ENCODE measurements at regions not wholly inside any gene's neighbourhood (a gene's known extent, or its start where the extent isn't known, plus 50 kb on each side); places are given as distances from the start of the nearest gene placed in this dataset.

DNA sequence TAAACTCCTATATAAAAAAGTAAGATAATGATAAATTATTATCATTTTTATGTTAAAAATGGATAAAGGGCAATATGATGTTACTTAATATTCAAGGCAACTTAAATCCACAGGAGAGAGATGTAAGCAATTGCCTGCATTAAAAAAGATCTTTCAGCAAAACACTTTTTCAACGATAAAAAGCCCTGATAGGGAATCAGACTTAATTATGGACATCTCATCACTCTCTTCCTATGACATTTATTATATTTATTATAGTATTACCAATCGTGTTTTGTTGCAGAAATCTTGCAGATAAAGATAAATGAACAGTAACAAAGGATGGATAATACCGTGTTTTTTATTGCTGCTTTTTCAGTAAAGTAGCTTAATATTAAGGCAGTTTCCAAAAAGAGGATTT lies 178.5 kb downstream of the SH2D1A start:
- DNase-seq (ENCODE audit: low read depth), result no peak

DNA sequence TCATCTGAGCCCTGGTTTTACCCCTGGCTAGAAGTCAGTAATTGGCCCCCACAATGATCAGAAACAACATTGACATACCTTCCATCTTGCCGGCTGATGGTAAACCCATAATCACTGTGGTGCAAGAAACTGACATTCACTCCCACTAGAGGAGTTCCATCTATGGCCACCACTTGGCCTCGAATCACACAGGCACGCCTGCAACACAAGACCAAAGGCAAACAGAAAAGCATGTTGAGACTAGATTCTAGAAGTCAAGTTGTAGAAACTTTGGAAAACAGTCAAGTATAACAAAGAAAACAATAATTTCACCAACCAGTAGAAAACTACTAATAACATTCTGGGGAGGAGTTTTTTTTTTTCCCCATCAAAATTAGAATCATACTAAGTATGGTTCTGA lies 183.4 kb downstream of the SH2D1A start:
- no peak for DNase-seq (ENCODE audit: low read depth)

DNA sequence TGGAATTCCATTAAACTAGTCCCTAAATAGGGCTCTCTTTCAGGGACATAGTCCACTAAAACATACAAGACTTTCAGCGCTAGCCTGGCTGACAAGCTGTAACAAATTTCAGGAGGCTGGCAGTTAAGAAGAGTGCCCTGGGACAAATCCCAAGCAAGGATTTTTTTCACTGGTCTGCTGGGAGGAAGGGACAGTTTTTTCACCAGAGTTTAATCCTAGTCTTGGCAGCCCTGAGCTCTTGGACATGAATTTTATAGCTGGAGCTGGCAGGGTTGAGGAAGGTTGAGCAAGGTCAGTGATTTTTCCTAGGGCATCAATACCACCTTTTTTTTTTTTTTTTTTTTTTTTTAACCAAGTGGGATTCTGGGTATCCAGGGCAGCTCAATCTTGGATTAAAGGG lies 184.4 kb downstream of the SH2D1A start:
- no peak for DNase-seq (ENCODE audit: low read depth)

DNA sequence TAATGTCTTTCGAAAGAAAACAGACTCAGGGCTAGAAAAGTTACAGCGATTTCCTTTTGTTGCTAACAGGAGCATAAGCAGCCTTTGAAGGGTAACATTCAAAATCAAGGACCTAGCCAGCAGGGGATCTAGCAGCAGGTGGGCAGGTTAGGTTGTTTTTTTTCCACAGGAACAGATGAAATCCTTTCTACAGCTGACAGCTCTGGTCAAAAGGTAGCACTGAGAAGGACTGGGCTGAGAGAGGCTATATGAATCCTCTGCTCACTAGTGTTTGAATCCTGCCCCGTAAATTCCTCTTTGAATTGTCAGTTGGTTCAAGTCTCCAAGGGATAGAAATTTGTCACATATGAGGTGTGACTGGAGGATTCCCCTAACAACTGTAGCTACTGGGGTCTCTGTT lies 188.2 kb downstream of the SH2D1A start:
- DNase-seq (ENCODE audit: low read depth), result no peak

DNA sequence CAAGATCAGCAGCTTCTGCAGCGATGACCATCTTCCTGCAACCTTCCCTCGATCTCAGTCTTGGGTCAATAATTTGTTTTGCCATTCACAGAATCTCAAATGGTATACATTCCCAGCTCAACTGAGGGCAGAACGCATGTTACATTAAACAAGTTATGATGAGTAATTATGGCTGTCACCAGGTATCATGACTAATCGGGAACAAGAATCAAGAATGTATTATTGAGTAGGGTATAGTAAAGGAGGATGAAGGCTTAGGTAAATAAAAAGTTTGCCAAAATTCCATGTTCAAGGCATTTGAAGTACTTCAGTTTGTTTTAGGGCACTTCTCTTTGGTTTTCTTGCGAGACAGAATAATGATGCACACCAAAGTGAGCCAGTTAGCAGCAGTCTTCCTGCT lies 194.1 kb downstream of the SH2D1A start:
- no peak for DNase-seq (ENCODE audit: low read depth)

DNA sequence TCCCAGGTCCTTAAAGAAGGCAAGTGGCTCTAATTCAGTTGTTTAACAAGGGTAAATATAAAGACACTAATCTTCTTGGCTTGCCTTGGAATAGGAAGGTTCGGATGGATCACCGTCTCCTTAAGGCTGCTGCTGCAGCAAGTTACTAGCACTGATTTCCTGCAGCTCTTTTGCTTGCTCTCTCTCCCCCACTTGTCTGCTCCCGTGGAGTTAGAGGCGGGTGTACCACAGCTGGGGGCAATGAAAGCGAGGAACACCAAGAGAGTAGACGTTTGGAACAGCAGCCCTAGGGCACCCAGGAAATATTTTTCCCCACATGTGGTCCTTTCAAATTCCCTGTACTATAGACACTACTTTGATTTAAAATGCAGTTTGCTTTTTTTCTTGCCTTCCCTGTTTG lies 202.2 kb downstream of the SH2D1A start:
- no peak for DNase-seq (ENCODE audit: low read depth)

DNA sequence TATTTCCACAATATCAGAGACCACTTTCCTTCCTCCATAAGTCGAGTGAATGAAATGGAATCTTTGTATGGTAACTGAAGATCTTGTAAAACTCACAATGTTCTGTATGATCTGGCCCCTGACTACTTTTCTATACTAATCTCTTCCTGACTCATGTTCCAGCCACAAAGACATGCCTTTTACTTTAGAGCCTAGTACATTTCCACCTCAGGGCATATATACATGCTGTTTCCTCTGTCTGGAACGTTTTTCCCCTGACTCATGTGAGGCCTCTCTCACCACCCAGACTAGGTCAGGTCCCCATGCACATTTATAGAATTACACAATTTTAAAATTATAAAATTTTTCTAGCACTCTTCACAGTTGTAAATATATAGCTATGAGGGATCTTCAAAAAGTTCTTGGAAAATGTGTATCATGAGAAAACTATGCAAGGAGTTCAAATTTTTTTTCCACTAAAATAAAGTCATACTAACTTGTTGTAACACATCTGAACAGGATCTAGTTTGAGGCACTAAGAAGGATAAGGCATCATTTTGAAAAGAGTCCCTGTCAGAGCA lies 208.8 kb downstream of the SH2D1A start:
- DNase-seq (ENCODE audit: low read depth), result no peak

DNA sequence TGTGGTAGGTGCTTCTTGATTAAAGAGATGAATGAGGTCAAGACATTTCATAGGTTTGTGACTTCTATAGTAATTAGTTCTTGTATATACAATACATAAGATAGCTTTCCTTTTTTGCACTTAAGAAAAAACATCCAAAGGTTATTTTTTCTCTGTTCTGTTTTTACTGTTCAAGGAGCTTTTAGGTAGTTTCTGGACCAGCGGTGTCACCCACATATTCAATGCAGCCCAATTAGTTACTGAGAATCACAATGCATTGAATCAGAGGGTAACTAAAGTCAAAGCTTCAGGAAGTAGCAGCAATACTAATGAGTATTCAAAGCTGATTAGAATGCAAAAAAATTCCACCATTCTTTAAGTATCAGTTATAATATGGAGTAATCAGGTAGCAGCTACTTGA lies 211.6 kb downstream of the SH2D1A start:
- DNase-seq (ENCODE audit: low read depth), result no peak

DNA sequence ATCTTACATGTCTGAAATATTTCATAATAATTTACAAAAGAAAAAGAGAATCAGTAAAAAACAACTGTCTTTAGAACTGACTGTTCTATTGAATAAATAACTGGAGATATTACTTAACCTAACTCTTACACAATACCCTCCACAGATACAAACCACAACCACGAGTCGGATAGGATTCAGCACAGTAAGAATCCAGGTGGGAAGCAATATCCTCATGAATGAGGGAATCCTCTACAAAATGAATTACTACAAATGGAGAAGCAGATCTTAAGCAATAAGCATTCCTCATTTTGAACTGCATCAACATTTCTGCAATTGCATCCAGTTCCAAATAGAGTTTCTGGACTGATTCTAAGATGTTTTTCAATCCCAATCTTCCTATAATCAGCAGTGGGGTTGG lies 227.1 kb downstream of the SH2D1A start:
- no peak for DNase-seq (ENCODE audit: low read depth)

DNA sequence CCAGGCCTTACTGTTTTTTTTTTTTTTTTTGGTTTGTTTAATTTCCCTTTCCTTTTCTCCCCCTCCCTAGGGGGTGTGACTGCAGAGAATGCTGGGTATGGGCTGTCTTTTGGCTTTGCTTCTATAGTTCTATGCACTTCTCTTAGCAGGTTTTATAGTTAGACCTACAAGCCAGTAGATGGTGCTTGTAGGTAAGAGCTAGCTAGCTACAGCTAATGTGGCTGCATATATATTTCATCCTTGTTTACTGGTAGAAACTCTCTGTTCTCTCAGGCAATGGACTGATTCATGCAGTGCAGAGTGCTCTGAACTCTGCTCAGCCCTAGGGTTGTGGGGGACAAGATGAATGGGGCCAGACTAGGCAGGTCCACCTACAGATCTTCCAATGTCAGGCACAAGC lies 246.4 kb downstream of the SH2D1A start:
- DNase-seq (ENCODE audit: low read depth), result no peak

DNA sequence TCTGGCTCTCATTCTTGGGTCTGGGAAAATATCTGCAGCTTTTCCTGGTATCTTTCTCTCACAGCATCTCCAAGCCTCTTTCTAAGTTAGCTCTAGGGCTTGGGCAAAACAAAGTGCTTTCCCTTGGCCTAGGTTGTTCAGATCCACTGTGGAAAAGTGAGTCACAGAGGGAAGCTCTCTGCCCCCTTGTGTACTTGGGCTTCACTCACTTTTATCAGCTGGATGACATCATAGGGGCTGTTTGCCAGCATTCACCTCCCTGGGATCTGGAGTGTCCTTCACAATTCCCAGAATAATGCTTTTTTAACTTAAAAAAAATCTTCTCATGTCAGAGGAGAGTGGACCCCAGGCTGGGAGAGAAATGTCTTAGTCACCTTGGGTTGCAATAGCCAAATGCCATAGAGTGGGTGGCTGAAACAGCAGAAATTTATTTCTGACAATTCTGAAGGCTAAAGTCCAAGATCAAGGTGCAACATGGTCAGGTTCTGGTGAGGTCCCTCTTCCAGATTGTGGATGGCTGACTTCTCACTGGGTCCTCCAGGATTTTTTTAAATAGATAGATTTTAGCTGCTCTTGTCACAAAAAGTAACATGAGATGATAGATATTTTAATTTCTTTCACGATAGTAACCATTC lies 247.8 kb downstream of the SH2D1A start:
- DNase-seq (ENCODE audit: low read depth), result no peak

DNA sequence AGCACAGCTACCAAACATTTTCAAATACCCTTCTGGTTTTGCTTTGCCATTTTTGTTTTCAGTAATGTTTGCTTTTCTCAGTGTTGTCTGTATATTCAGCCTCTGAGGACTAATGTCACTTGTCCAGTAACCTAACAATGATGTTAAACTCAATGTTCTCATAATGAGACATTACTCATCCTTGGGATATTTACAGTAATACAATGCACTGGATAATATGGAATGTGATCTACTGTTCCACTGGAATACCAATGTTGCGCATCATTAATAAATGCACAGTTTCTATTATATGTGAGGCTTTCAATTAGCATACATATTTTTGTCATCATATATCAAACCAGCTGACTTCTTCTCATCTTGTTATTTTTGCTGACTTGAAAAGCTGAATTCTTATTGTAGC lies 259.1 kb downstream of the SH2D1A start:
- no peak for DNase-seq (ENCODE audit: low read depth)

DNA sequence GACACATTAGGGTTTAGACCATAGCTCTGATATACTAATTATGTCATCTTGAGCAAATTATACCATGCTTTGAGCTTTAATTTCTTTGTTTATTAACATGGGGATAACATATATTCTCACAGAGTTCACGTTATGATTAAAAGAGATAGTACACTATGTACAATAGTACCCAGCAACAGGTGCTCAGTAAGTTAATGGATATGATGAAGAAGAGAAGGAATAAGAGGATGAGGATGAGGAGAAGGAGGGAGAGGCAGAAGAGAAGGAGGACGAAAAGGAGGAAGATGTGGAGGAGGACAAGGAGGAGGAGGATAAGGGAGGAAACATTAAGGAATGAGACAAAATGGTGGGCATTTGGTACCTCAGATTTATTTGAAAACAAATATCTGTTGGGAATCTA lies 260.4 kb downstream of the SH2D1A start:
- DNase-seq (ENCODE audit: low read depth), result no peak

DNA sequence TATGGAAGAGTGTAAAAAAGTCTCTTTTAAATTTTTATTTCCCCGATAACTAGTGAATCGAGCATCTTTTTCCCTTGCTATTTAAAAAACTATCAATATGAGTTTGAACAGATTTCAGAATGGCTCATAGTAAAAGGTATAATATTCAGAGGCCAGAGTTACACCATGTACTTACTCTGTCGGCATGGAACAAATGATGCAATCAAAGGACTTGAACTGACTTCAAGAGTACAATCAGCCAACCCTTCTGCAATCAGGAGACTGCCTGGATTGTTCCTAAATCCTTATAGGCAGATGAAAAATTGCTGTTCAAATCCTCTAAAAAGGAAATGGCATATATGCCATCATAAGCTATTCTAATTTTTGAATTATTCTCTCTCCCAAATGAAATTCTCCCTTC lies 273.3 kb downstream of the SH2D1A start:
- peak; percentile 1 for DNase-seq (ENCODE audit: low read depth)

DNA sequence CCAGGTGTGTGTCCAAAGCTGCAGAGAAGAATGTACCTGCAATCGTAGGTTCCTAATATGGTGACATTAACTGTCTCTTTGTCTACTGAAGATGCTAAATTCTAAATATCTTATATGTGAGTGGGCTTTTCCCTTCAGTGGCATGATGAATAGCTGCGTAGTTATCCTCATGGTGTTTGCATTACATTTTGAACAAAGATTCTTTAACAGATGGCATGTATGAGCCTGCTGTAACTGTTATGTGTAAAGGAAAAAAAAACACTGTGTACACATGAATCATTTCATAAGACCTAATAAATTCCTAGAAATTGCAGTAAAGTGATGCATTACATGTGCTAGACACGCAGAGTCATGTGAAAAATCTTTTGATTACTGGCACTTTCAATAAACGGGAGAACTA lies 288.0 kb downstream of the SH2D1A start:
- DNase-seq (ENCODE audit: low read depth), result no peak

DNA sequence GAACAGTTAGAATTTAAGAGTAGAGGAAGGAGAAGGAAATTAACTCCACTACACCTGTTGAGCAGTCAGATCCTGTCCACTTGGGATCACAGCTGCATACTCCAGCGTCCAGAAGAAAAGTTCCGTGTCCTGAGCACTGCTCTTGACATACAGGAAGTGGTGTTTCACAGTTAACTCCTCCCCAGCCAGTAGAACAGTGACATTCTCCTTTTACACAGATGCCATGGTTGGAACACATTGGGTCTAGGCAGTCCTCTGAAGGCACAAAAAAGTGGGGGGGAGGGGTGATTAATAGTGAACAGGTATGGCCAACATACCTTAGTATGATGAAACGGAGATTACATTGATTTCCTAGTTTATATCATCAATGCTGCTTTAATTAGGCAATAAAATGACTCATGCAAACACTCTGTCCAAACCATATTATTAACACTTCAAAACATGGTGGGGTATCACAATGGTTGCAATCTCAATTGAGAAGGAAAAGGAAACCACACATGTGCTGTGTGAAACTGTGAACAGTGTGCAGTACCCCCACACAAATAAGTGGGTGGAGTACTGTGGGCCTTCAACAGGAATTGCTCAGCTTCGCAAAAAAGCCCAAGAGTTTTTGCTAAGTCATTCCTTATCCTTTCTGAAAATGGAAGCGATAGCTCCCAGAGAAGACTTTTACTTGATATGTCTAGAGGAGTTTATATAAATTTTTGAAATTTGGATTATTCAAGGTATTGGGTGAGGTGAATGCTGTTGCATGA lies 295.6 kb downstream of the SH2D1A start:
- DNase-seq (ENCODE audit: low read depth), result no peak

DNA sequence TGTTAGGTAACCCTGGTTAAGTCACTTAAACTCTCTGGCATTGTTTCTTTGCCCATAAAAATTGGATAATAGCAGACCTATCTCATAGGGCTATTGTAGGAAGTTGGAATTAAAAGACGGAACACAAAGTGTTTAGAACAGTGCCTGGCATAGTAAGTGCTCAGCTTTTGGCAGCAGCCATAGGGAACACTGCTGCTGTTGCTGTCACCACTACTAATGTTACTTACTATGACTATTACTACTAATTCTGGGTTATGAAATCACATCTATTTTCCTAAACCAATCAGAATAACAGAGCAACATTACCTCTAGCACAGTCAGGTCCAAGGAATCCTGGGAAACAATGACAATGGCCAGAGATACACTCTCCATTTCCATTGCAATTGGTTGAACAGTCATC lies 300.0 kb downstream of the SH2D1A start:
- no peak for DNase-seq (ENCODE audit: low read depth)

DNA sequence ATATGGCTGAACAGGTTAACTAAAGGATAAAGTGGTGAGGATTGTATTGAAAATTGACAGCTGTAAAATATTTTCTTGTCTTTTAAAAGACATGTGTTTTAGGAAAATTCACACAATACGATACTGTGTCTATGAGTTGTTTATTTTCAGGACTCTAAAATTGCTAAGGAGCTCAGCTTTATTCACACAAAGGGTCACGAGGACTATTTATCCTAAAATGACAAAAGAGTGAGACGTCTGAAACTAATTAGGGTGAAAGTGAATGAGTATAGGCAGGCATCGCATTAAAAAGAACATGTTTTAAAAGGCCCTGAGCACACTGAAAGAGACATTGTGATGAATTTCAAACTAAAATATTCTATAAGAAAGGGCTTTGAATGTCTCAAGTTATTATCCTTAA lies 304.7 kb downstream of the SH2D1A start:
- DNase-seq (ENCODE audit: low read depth), result no peak

DNA sequence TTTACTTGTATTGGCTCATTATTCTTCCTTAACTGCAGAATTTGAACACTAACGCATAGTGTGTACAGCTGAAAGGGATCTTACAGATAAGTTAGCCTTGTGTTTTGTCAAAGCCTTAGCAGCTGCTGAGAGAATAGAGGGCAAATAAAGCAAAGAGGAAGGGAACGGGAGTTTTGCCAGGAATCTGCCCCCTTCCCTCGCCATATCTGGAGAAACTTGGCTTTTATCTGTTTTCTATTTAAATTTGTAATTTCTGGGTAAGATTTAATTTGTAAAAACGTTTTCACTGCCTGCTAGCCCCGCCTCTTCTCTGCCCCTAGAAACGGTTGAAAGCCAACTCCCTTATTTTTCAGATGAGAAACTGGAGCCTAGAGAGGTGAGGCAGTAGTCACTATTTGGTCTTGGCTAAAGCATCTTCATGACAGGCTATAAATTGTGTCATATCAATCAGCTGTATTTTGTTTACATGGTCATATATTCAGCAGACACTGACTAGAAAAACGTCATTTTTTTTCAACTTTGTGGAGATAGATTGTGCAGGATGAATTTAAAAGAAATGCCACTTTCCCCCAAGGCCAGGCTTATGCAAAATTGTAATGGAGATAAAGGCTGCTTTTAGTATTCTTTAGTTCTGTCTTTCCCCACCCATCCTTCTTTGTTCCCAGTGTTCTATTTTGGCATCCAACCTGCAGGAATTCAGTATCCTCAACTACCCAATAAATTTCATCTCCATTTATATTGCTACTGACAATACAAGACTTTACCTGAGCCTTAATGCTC lies 319.4 kb downstream of the SH2D1A start:
- no peak for DNase-seq (ENCODE audit: low read depth)

DNA sequence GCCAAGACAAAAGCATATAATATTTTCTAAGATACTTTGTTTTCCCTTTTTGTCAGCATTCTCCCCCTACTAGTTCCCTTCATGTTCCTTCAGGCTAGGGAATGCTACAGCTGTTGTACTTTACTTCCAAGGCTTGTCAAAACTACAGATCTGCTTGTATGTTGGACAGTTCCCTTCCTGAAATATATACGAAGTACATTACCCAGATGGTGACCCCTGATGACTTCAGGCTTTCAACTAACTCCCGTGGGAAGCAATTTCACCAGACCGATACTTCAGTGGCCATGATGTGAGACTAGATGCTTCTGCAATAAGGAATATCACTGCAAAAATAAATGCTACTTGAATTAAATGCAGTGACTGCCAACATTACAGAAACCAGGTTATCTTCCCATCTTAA lies 332.8 kb downstream of the SH2D1A start:
- no peak for DNase-seq (ENCODE audit: low read depth)

DNA sequence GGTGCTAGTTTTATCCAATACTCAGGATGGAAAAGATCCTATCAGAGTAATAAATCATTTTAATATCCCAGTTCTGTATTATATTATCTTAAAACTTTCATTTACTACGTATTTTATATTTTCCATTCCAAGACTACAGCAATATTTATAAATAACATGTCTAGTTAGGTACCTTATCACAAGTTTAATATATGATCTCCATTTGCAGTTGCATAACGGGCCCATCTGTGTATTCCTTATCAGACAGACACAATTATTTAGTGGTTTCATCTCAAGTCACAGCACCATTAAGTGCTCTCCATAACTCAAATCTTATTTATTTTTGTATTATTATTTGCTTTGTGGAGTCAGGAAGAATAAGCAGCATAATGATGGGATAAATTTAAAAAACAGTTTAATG lies 333.9 kb downstream of the SH2D1A start:
- no peak for DNase-seq (ENCODE audit: low read depth)

DNA sequence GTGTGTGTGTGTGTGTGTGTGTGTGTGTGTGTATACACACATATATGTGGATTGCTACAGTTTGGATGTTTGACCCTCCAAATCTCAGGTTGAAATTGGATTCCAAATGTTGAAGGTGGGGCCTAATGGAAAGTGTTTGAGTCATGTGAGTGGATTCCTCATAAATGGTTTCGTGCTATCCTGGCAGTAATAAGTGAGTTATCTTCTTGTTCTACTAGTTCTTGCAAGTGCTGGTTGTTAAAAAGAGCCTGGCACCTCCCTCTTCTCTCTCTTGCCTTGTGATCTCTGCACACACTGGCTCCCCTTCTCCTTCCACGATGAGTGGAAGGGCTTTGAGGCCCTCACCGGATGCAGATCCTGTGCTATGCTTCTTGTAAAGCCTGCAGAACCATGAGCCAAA lies 344.1 kb downstream of the SH2D1A start:
- DNase-seq (ENCODE audit: low read depth), result no peak

DNA sequence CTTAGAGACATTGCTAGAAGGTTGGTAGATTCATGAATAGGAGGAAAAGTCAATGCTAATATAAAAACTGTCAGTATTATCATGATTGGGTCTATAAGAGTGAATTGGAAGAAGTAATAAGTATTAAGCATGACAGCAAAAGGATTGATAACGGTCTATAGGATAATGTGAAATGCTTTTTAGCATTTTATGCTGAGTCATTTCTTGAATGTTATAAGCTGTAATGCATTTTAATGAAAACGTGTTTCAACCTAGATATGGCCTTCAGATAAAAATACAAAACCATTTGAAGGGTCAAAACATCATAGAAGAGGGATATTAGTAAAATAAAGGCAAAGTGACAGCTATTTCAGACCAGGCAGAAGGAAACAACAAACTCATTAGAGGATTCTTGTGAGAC lies 353.5 kb downstream of the SH2D1A start:
- no peak for DNase-seq (ENCODE audit: low read depth)

Data from fibroblast of the conjunctiva (primary cell).